Endothelial cell of umbilical vein (primary cell): ENCODE measurements at regions not wholly inside any gene's neighbourhood (a gene's known extent, or its start where the extent isn't known, plus 50 kb on each side); places are given as distances from the start of the nearest gene placed in this dataset.

Experiments used
- BruUV-seq: library from RNA; stranded (reverse); fragments of 400-500 nt; replicated peaks from 2 replicates; lab custom pipeline; 2021; lab: Mats Ljungman, UMichigan
- CTCF ChIA-PET: fragments of 300-600, 350-600 bp; sonication (Branson Sonifier 250); formaldehyde crosslinking; loops from one replicate; lab custom pipeline; 2021; ENCODE audit warnings: antibody characterized with exemption, inconsistent platforms; lab: Charles Lee
- POLR2A ChIA-PET: fragments of 300-600, 350-600 bp; sonication (Branson Sonifier 250); formaldehyde crosslinking; loops from one replicate; lab custom pipeline; 2021; ENCODE audit warnings: antibody characterized with exemption, inconsistent platforms; lab: Charles Lee
- DNase-seq: peaks from one replicate; pipeline ENCODE4 v3.0.0-alpha.2; 2011; ENCODE audit warnings: low read depth, low spot score
- FAIRE-seq: peaks from 2 replicates; lab custom pipeline; 2011; peaks lifted over from hg19 to GRCh38; lab: Jason Lieb, UNC
- H2AFZ ChIP-seq: 2 replicates; pipeline ENCODE4 v1.6.0; 2012; ENCODE audit warnings: low read depth, low read length, control low read depth, inconsistent platforms
- H3K27ac ChIP-seq: 2 replicates; pipeline ENCODE4 v1.5.1; 2011; ENCODE audit warnings: low read depth, mild to moderate bottlenecking, control low read depth, low read length, moderate library complexity; ENCODE audit not compliant: insufficient read depth
- H3K27me3 ChIP-seq, 2 experiments: 2 replicates each; pipeline versions ENCODE4 v1.6.0 to v1.6.1; 2011; ENCODE audit warnings: low read length in 2 of 2, mixed read lengths in 1 of 2; ENCODE audit not compliant: control insufficient read depth in 2 of 2, insufficient read depth in 2 of 2
- H3K36me3 ChIP-seq, 2 experiments: 2 replicates in 1 of 2; 3 replicates in 1 of 2; pipeline ENCODE4 v1.5.1; 2011; ENCODE audit warnings: low read length in 2 of 2, mild to moderate bottlenecking in 1 of 2, moderate library complexity in 1 of 2; ENCODE audit not compliant: control insufficient read depth in 2 of 2, insufficient read depth in 2 of 2; ENCODE audit errors: extremely low read depth in 1 of 2
- H3K4me1 ChIP-seq: 3 replicates; pipeline ENCODE4 v1.5.1; 2011; ENCODE audit warnings: mild to moderate bottlenecking, low read length; ENCODE audit not compliant: control insufficient read depth, insufficient read depth; ENCODE audit errors: extremely low read depth
- H3K4me2 ChIP-seq: 2 replicates; pipeline ENCODE4 v1.6.1; 2011; ENCODE audit warnings: low read length, control low read depth, mixed read lengths; ENCODE audit not compliant: insufficient read depth
- H3K4me3 ChIP-seq, 3 experiments: fragments of 200-600 bp in 1 of 3; sonication (generic), shearing (Covaris generic) in 1 of 3; replicated peaks in 1 of 3; 2 replicates each; pipeline ENCODE4 v1.5.1; 2011 to 2016; ENCODE audit warnings: control low read depth in 3 of 3, low read length in 3 of 3, mild to moderate bottlenecking in 2 of 3, inconsistent platforms in 1 of 3, low read depth in 1 of 3, moderate library complexity in 1 of 3; ENCODE audit not compliant: insufficient read depth in 1 of 3
- H3K79me2 ChIP-seq: 2 replicates; pipeline ENCODE4 v1.6.0; 2012; ENCODE audit warnings: low read length, inconsistent platforms; ENCODE audit not compliant: control insufficient read depth, insufficient read depth
- H3K9ac ChIP-seq: replicated peaks from 2 replicates; pipeline ENCODE3; 2011; ENCODE audit warnings: low read length, control low read depth; ENCODE audit not compliant: insufficient read depth; ENCODE audit errors: extremely low read depth
- H3K9me1 ChIP-seq: replicated peaks from 3 replicates; pipeline ENCODE4 v1.6.0; 2011; ENCODE audit warnings: mild to moderate bottlenecking, low read length; ENCODE audit not compliant: control insufficient read depth, insufficient read depth; ENCODE audit errors: extremely low read depth
- H3K9me3 ChIP-seq: replicated peaks from 2 replicates; pipeline ENCODE4 v1.5.1; 2012; ENCODE audit warnings: low read length, inconsistent platforms; ENCODE audit not compliant: control insufficient read depth, insufficient read depth
- H4K20me1 ChIP-seq: replicated peaks from 2 replicates; pipeline ENCODE3; 2011; ENCODE audit warnings: mild to moderate bottlenecking, low read length; ENCODE audit not compliant: control insufficient read depth, insufficient read depth; ENCODE audit errors: extremely low read depth
- CTCF ChIP-seq, 2 donors: IDR thresholded peaks; 1 replicate in 1 of 2; 2 replicates in 1 of 2; pipeline ENCODE4 v1.5.1; 2011; ENCODE audit warnings: low read length in 2 of 2, mild to moderate bottlenecking in 2 of 2, moderate library complexity in 2 of 2, control low read depth in 1 of 2, inconsistent platforms in 1 of 2, low read depth in 1 of 2; ENCODE audit not compliant: insufficient read depth in 1 of 2; ENCODE audit errors: extremely low read depth in 1 of 2
- EZH2 ChIP-seq: IDR thresholded peaks from 2 replicates; pipeline ENCODE4 v1.6.1; 2012; ENCODE audit warnings: borderline replicate concordance, low read depth, mild to moderate bottlenecking, moderate library complexity, low read length, inconsistent platforms; ENCODE audit not compliant: severe bottlenecking
- FOS ChIP-seq: IDR thresholded peaks from 2 replicates; pipeline ENCODE4 v1.6.1; 2011; ENCODE audit warnings: mild to moderate bottlenecking, low read length, moderate library complexity, borderline replicate concordance; ENCODE audit not compliant: insufficient read depth
- GATA2 ChIP-seq: IDR thresholded peaks from 2 replicates; pipeline ENCODE4 v1.7.0; 2011; ENCODE audit warnings: low read depth, mild to moderate bottlenecking, moderate library complexity, mixed read lengths, low read length; ENCODE audit not compliant: insufficient read length, insufficient read depth
- JUN ChIP-seq: IDR thresholded peaks from 2 replicates; pipeline ENCODE4 v1.6.1; 2011; ENCODE audit warnings: borderline replicate concordance, low read depth; ENCODE audit not compliant: insufficient read length, insufficient read depth
- MAX ChIP-seq: IDR thresholded peaks from 2 replicates; pipeline ENCODE4 v1.6.1; 2011; ENCODE audit not compliant: insufficient read depth, insufficient read length
- MYC ChIP-seq: IDR thresholded peaks from one replicate; pipeline ENCODE4 v1.6.1; 2011; ENCODE audit warnings: mild to moderate bottlenecking, low read depth, low read length
- POLR2A ChIP-seq: IDR thresholded peaks from 2 replicates; pipeline ENCODE4 v1.6.1; 2012; ENCODE audit warnings: low read depth, mild to moderate bottlenecking, control low read depth, low read length
- POLR2AphosphoS5 ChIP-seq: IDR thresholded peaks from 2 replicates; pipeline ENCODE4 v1.6.1; 2012; ENCODE audit warnings: low read depth, mild to moderate bottlenecking, control low read depth, low read length, moderate library complexity; ENCODE audit not compliant: insufficient read depth
- dilution Hi-C: fragments of 300-500 bp; cut with MboI; formaldehyde crosslinking; loops from one replicate; pipeline ENCODE4 v1.15.0; 2019; ENCODE audit warnings: low sequenced_read_pairs; ENCODE audit not compliant: extremely low pct_ligation_motif_present
- intact Hi-C: fragments of 100-400 bp; cut with micrococcal nuclease; formaldehyde crosslinking; loops from one replicate; pipeline ENCODE4 v1.10.0; 2022

- no peaks in the 10 kb centered on the region for H3K9me1 ChIP-seq
- H3K4me2 ChIP-seq, result no peak overlapping the region
- H3K79me2 ChIP-seq, result no peaks in the 10 kb centered on the region
- no TSS peak for BruUV-seq
- no peak for DNase-seq
- H3K4me3 ChIP-seq, result no peak overlapping the region
- CTCF ChIA-PET, result no interaction called here
- no peaks in the 10 kb centered on the region for H3K27me3 ChIP-seq
- no peak overlapping the region for H2AFZ ChIP-seq
- no peak for TF ChIP-seq POLR2AphosphoS5
- TF ChIP-seq FOS, result no peak
- no peak for TF ChIP-seq MYC
- no peaks in the 10 kb centered on the region for H4K20me1 ChIP-seq
- POLR2A ChIA-PET, result no interaction called here
- H3K9ac ChIP-seq, result no peak overlapping the region
- FAIRE-seq, result no peak
- no peaks in the 10 kb centered on the region for H3K9me3 ChIP-seq
- H3K36me3 ChIP-seq, result no peaks in the 10 kb centered on the region
- intact Hi-C loops (no loop called here), dilution Hi-C loops (no loop called here)
- H3K4me1 ChIP-seq, result no peaks in the 10 kb centered on the region
- H3K27ac ChIP-seq, result no peak overlapping the region
These were observed 444.7 kb downstream of the IPMK start for GRCh38 chr10:57822965-57823364.

- H3K9me3 ChIP-seq, result peaks cover 2% of the 10 kb centered on the region
- no peak overlapping the region for H3K9ac ChIP-seq
- intact Hi-C loops, result no loop called here
- H3K27me3 ChIP-seq, result no peaks in the 10 kb centered on the region
- no peaks in the 10 kb centered on the region for H3K79me2 ChIP-seq
- dilution Hi-C loops, result no loop called here
- H3K4me1 ChIP-seq, result no peaks in the 10 kb centered on the region
- H4K20me1 ChIP-seq, result no peaks in the 10 kb centered on the region
- H2AFZ ChIP-seq, result no peak overlapping the region
- no peaks in the 10 kb centered on the region for H3K9me1 ChIP-seq
- H3K4me2 ChIP-seq, result no peak overlapping the region
- H3K36me3 ChIP-seq, result no peaks in the 10 kb centered on the region
- H3K27ac ChIP-seq, result no peak overlapping the region
- no peak overlapping the region for H3K4me3 ChIP-seq
- POLR2A ChIA-PET, result no interaction called here
- no TSS peak for BruUV-seq
- TF ChIP-seq POLR2A (no peak), EZH2 (no peak), CTCF (IDR thresholded peaks at IDR 0.05; ENCODE audit: extremely low read depth in 1 of 2, insufficient read depth in 1 of 2, low read depth in 1 of 2, low read length in 2 of 2) (no peak), MYC (no peak), GATA2 (no peak), JUN (no peak), MAX (no peak), FOS (no peak), POLR2AphosphoS5 (no peak)
- DNase-seq (no peak), FAIRE-seq (no peak)
- CTCF ChIA-PET, result no interaction called here
These were observed 449.2 kb downstream of the IPMK start for GRCh38 chr10:57818522-57818921.
